ENCODE measurements at regions not wholly inside any gene's neighbourhood (a gene's known extent, or its start where the extent isn't known, plus 50 kb on each side); places are given as distances from the start of the nearest gene placed in this dataset.
A peak's percentile ranks its signal among the peaks of the same experiment; 100 is the strongest.

GRCh38 chr5:145681216-145681615 lies 153.9 kb downstream of the PRELID2 start:
- Mint-ChIP-seq H3K4me3 (ENCODE audit: low read depth, unreplicated experiment) (no peak overlapping the region), H3K4me1 (ENCODE audit: low read depth, unreplicated experiment) (peaks cover 20% of the 10 kb centered on the region), H3K9me3 (ENCODE audit: low read depth, unreplicated experiment) (no peaks in the 10 kb centered on the region), H3K27me3 (ENCODE audit: unreplicated experiment) (no peaks in the 10 kb centered on the region), H3K36me3 (ENCODE audit: insufficient read depth, unreplicated experiment) (no peaks in the 10 kb centered on the region), H3K27ac (ENCODE audit: unreplicated experiment) (no peak overlapping the region)
- TF ChIP-seq CTCF (IDR thresholded peaks at IDR 0.05; ENCODE audit: unreplicated experiment): no peak
- no TSS peak for BruUV-seq (replicated peaks)
- intact Hi-C loops (cut with micrococcal nuclease; ENCODE audit: unreplicated experiment): loop anchor here (1.0 to 5.0 kb wide), 6 partner anchors 139 to 368 kb away; no protein-coding TSS in a partner anchor
- DNase-seq: no peak
- CTCF ChIA-PET: interaction anchor here (0.7 to 1.0 kb wide), 7 partner anchors 19 to 1478 kb away, joined by 3 to 7 read pairs (median 4); no protein-coding TSS in a partner anchor

- H3K9me3 Mint-ChIP-seq (ENCODE audit: low read depth, unreplicated experiment): no peaks in the 10 kb centered on the region
Measured at GRCh38 chr5:145680767-145681166, 154.4 kb downstream of the PRELID2 start.

GRCh38 chr5:145680169-145680568 lies 155.0 kb downstream of the PRELID2 start:
- no peak for TF ChIP-seq CTCF (IDR thresholded peaks at IDR 0.05; ENCODE audit: unreplicated experiment)
- Mint-ChIP-seq H3K4me1 (ENCODE audit: low read depth, unreplicated experiment) (peaks cover 20% of the 10 kb centered on the region), H3K9me3 (ENCODE audit: low read depth, unreplicated experiment) (no peaks in the 10 kb centered on the region), H3K4me3 (ENCODE audit: low read depth, unreplicated experiment) (no peak overlapping the region), H3K27ac (ENCODE audit: unreplicated experiment) (no peak overlapping the region), H3K36me3 (ENCODE audit: insufficient read depth, unreplicated experiment) (no peaks in the 10 kb centered on the region), H3K27me3 (ENCODE audit: unreplicated experiment) (no peaks in the 10 kb centered on the region)
- intact Hi-C loops (cut with micrococcal nuclease; ENCODE audit: unreplicated experiment): loop anchor here (2.0 to 5.0 kb wide), 5 partner anchors 138 to 318 kb away; no protein-coding TSS in a partner anchor
- CTCF ChIA-PET: interaction anchor here (0.6 to 1.0 kb wide), 5 partner anchors 23 to 208 kb away, joined by 3 to 5 read pairs (median 3); no protein-coding TSS in a partner anchor
- DNase-seq: peak; percentile 47
- no TSS peak for BruUV-seq (replicated peaks)

More at GRCh38 chr5:145680767-145681166, 154.4 kb downstream of the PRELID2 start:
- DNase-seq: no peak
- Mint-ChIP-seq H3K27ac (ENCODE audit: unreplicated experiment) (no peak overlapping the region), H3K27me3 (ENCODE audit: unreplicated experiment) (no peaks in the 10 kb centered on the region), H3K36me3 (ENCODE audit: insufficient read depth, unreplicated experiment) (no peaks in the 10 kb centered on the region), H3K4me1 (ENCODE audit: low read depth, unreplicated experiment) (peaks cover 20% of the 10 kb centered on the region), H3K4me3 (ENCODE audit: low read depth, unreplicated experiment) (no peak overlapping the region)
- BruUV-seq (replicated peaks): no TSS peak
- intact Hi-C loops (cut with micrococcal nuclease; ENCODE audit: unreplicated experiment): loop anchor here (1.0 to 5.0 kb wide), 6 partner anchors 138 to 369 kb away; no protein-coding TSS in a partner anchor
- TF ChIP-seq CTCF (IDR thresholded peaks at IDR 0.05; ENCODE audit: unreplicated experiment): no peak
- CTCF ChIA-PET: interaction anchor here (1.0 kb wide), 1 partner anchor 207 kb away, joined by 3 read pairs; no protein-coding TSS in a partner anchor

GRCh38 chr5:145678255-145678654 lies 156.9 kb downstream of the PRELID2 start:
- Mint-ChIP-seq H3K9me3 (ENCODE audit: low read depth, unreplicated experiment) (no peaks in the 10 kb centered on the region), H3K36me3 (ENCODE audit: insufficient read depth, unreplicated experiment) (no peaks in the 10 kb centered on the region), H3K4me1 (ENCODE audit: low read depth, unreplicated experiment) (peaks cover 20% of the 10 kb centered on the region), H3K27ac (ENCODE audit: unreplicated experiment) (no peak overlapping the region), H3K4me3 (ENCODE audit: low read depth, unreplicated experiment) (no peak overlapping the region), H3K27me3 (ENCODE audit: unreplicated experiment) (no peaks in the 10 kb centered on the region)
- DNase-seq: no peak
- CTCF ChIA-PET: no interaction called here
- TF ChIP-seq CTCF (IDR thresholded peaks at IDR 0.05; ENCODE audit: unreplicated experiment): no peak
- intact Hi-C loops (cut with micrococcal nuclease; ENCODE audit: unreplicated experiment): loop anchor here (10.0 kb wide), 1 partner anchor 423 kb away; no protein-coding TSS in a partner anchor
- BruUV-seq (replicated peaks): no TSS peak
